WTC11 (cell line): ENCODE measurements at regions not wholly inside any gene's neighbourhood (a gene's known extent, or its start where the extent isn't known, plus 50 kb on each side); places are given as distances from the start of the nearest gene placed in this dataset.
A peak's percentile ranks its signal among the peaks of the same experiment; 100 is the strongest.

ENCODE experiments used
- ATAC-seq: fragments of 200-7000 bp; cut with Tn5 transposase; 2 replicates; pipeline ENCODE4 v1.10.0; 2021; ENCODE audit warnings: mild to moderate bottlenecking, moderate library complexity
- CTCF ChIA-PET: fragments of 300-600 bp; sonication (Branson Sonifier 250); formaldehyde crosslinking; loops from one replicate; lab custom pipeline; 2021; ENCODE audit warnings: antibody characterized with exemption; lab: Charles Lee
- POLR2A ChIA-PET: fragments of 350-600 bp; sonication (Branson Sonifier 250); formaldehyde crosslinking; loops from one replicate; lab custom pipeline; 2021; ENCODE audit warnings: antibody characterized with exemption; lab: Charles Lee
- DNase-seq: peaks from one replicate; pipeline ENCODE4 v3.0.0; 2021; ENCODE audit warnings: low spot score
- H3K27ac Mint-ChIP-seq: 2 replicates; pipeline ENCODE4 v1.8.0; 2021; ENCODE audit warnings: mixed read lengths
- H3K27me3 Mint-ChIP-seq: 2 replicates; pipeline ENCODE4 v1.8.0; 2021; ENCODE audit warnings: low read depth, mild to moderate bottlenecking, moderate library complexity, mixed read lengths
- H3K36me3 Mint-ChIP-seq: 2 replicates; pipeline ENCODE4 v1.8.0; 2021; ENCODE audit warnings: mixed read lengths
- H3K4me1 Mint-ChIP-seq: 2 replicates; pipeline ENCODE4 v1.8.0; 2022; ENCODE audit warnings: mixed read lengths
- H3K4me3 Mint-ChIP-seq: 2 replicates; pipeline ENCODE4 v1.8.0; 2021; ENCODE audit warnings: mild to moderate bottlenecking, moderate library complexity, mixed read lengths
- H3K9me3 Mint-ChIP-seq: 2 replicates; pipeline ENCODE4 v1.8.0; 2021; ENCODE audit warnings: mixed read lengths
- IRF2 ChIP-seq: sonication (generic); formaldehyde crosslinking; IDR thresholded peaks from 2 replicates; pipeline ENCODE4 v1.8.0; 2022; ENCODE audit warnings: low read depth, missing genetic modification reagents, borderline replicate concordance
- NFYB ChIP-seq: sonication (generic); formaldehyde crosslinking; conservative IDR thresholded peaks from 2 replicates; pipeline ENCODE4 v1.8.0; 2022; ENCODE audit warnings: low read depth, missing genetic modification reagents
- RORB ChIP-seq: fragments of 250-450 bp; sonication (Bioruptor Pico); IDR thresholded peaks from 2 replicates; pipeline ENCODE4 v1.9.0; 2021; ENCODE audit warnings: mild to moderate bottlenecking
- TEAD4 ChIP-seq: sonication (generic); formaldehyde crosslinking; IDR thresholded peaks from 2 replicates; pipeline ENCODE4 v1.8.0; 2022; ENCODE audit warnings: mild to moderate bottlenecking, missing genetic modification reagents
- ZNF671 ChIP-seq: fragments of 250-450 bp; sonication (Bioruptor Pico); IDR thresholded peaks from 2 replicates; pipeline ENCODE4 v1.8.0; 2021; ENCODE audit warnings: mild to moderate bottlenecking
- TF ChIP-seq, protein P1 (sequence below): sonication (generic); formaldehyde crosslinking; IDR thresholded peaks from 2 replicates; pipeline ENCODE4 v1.8.0; 2022; ENCODE audit warnings: mild to moderate bottlenecking, missing genetic modification reagents
- TF ChIP-seq, protein P2 (sequence below): sonication (generic); formaldehyde crosslinking; IDR thresholded peaks from 2 replicates; pipeline ENCODE4 v1.8.1; 2023; ENCODE audit warnings: mild to moderate bottlenecking, missing genetic modification reagents, borderline replicate concordance
- TF ChIP-seq, protein P3 (sequence below): sonication (generic); formaldehyde crosslinking; IDR thresholded peaks from 2 replicates; pipeline ENCODE4 v1.8.1; 2022; ENCODE audit warnings: missing genetic modification reagents, borderline replicate concordance
- TF ChIP-seq, protein P4 (sequence below): sonication (generic); formaldehyde crosslinking; IDR thresholded peaks from 2 replicates; pipeline ENCODE4 v1.8.0; 2023; ENCODE audit warnings: missing genetic modification reagents, mild to moderate bottlenecking, borderline replicate concordance
- TF ChIP-seq, protein P5 (sequence below): sonication (generic); formaldehyde crosslinking; IDR thresholded peaks from 2 replicates; pipeline ENCODE4 v1.8.0; 2023; ENCODE audit warnings: mild to moderate bottlenecking, missing genetic modification reagents
- TF ChIP-seq, protein P6 (sequence below): sonication (generic); formaldehyde crosslinking; IDR thresholded peaks from 2 replicates; pipeline ENCODE4 v1.8.1; 2023; ENCODE audit warnings: mild to moderate bottlenecking, missing genetic modification reagents
- TF ChIP-seq, protein P7 (sequence below): fragments of 250-450 bp; sonication (Bioruptor Pico); conservative IDR thresholded peaks from 2 replicates; pipeline ENCODE4 v1.9.0; 2021; ENCODE audit warnings: mild to moderate bottlenecking

DNA sequence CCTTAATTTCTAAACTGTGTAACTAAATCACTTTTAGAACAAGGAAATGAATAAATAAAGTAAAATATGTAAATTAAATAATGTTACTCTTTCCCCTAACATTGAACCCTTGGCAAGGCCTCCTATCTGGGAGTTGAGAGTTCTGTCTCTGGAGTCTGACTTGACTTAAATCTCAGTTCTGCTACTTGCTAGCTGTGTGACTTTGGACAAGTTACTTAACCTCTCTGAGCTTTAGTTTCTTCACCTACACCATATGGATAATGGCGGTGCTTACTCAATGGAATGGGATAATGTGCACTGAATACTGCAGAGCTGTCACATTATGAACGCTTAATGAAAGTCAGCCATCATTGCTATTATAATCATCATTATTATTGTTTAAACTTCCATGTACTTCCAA, 92.1 kb upstream of the SOD3 start:
- no peak for DNase-seq
- POLR2A ChIA-PET, result no interaction called here
- peaks cover 4% of the 10 kb centered on the region; the same call in 1 of the 2 replicates for H3K27me3 Mint-ChIP-seq
- TF ChIP-seq NFYB (CRISPR knock-in tag), result no peak
- TF ChIP-seq, protein P1, sequence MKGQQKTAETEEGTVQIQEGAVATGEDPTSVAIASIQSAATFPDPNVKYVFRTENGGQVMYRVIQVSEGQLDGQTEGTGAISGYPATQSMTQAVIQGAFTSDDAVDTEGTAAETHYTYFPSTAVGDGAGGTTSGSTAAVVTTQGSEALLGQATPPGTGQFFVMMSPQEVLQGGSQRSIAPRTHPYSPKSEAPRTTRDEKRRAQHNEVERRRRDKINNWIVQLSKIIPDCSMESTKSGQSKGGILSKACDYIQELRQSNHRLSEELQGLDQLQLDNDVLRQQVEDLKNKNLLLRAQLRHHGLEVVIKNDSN, result no peak
- TF ChIP-seq, protein P2, sequence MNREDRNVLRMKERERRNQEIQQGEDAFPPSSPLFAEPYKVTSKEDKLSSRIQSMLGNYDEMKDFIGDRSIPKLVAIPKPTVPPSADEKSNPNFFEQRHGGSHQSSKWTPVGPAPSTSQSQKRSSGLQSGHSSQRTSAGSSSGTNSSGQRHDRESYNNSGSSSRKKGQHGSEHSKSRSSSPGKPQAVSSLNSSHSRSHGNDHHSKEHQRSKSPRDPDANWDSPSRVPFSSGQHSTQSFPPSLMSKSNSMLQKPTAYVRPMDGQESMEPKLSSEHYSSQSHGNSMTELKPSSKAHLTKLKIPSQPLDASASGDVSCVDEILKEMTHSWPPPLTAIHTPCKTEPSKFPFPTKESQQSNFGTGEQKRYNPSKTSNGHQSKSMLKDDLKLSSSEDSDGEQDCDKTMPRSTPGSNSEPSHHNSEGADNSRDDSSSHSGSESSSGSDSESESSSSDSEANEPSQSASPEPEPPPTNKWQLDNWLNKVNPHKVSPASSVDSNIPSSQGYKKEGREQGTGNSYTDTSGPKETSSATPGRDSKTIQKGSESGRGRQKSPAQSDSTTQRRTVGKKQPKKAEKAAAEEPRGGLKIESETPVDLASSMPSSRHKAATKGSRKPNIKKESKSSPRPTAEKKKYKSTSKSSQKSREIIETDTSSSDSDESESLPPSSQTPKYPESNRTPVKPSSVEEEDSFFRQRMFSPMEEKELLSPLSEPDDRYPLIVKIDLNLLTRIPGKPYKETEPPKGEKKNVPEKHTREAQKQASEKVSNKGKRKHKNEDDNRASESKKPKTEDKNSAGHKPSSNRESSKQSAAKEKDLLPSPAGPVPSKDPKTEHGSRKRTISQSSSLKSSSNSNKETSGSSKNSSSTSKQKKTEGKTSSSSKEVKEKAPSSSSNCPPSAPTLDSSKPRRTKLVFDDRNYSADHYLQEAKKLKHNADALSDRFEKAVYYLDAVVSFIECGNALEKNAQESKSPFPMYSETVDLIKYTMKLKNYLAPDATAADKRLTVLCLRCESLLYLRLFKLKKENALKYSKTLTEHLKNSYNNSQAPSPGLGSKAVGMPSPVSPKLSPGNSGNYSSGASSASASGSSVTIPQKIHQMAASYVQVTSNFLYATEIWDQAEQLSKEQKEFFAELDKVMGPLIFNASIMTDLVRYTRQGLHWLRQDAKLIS (CRISPR knock-in tag), result no peak
- TF ChIP-seq, all 79 proteins: peak for 0
- H3K9me3 Mint-ChIP-seq, result peaks cover 11% of the 10 kb centered on the region
- H3K27ac Mint-ChIP-seq, result no peak overlapping the region
- no peak for ATAC-seq
- H3K36me3 Mint-ChIP-seq, result no peaks in the 10 kb centered on the region
- CTCF ChIA-PET, result no interaction called here
- no peak overlapping the region for H3K4me3 Mint-ChIP-seq
- peaks cover 9% of the 10 kb centered on the region for H3K4me1 Mint-ChIP-seq

DNA sequence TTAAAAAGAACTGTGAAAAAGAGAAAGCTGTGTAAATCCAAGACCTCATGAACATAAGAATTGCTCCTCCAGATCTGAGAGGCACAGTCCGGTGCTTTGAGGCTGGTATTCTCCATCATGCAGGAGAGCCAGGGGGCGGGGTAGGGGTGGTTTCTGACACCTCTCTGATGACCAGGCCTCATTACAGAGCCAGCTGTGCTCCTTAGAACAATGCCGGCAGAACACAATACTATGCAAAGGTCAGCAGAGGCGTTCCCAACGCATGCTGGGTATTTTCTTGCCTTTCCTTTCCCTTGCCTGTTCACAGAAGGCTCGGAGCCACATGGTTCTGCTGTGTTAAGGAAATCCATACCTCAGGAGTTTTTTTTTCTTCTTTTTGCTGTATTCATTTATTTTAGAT, 91.2 kb upstream of the SOD3 start:
- ATAC-seq, result peak; percentile 92
- ChIA-PET POLR2A (no interaction called here), CTCF (interaction anchor here (1.2 to 1.6 kb wide), 2 partner anchors 17 to 32 kb away, joined by 4 read pairs; no protein-coding TSS in a partner anchor)
- peak; percentile 38 for DNase-seq
- no peaks in the 10 kb centered on the region for H3K36me3 Mint-ChIP-seq
- peaks cover 4% of the 10 kb centered on the region; the same call in 1 of the 2 replicates for H3K27me3 Mint-ChIP-seq
- H3K4me3 Mint-ChIP-seq, result no peak overlapping the region
- TF ChIP-seq, protein P3, sequence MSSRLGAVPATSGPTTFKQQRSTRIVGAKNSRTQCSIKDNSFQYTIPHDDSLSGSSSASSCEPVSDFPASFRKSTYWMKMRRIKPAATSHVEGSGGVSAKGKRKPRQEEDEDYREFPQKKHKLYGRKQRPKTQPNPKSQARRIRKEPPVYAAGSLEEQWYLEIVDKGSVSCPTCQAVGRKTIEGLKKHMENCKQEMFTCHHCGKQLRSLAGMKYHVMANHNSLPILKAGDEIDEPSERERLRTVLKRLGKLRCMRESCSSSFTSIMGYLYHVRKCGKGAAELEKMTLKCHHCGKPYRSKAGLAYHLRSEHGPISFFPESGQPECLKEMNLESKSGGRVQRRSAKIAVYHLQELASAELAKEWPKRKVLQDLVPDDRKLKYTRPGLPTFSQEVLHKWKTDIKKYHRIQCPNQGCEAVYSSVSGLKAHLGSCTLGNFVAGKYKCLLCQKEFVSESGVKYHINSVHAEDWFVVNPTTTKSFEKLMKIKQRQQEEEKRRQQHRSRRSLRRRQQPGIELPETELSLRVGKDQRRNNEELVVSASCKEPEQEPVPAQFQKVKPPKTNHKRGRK (CRISPR knock-in tag), result no peak
- TF ChIP-seq TEAD4 (CRISPR knock-in tag) (no peak), RORB (no peak)
- TF ChIP-seq, protein P4, sequence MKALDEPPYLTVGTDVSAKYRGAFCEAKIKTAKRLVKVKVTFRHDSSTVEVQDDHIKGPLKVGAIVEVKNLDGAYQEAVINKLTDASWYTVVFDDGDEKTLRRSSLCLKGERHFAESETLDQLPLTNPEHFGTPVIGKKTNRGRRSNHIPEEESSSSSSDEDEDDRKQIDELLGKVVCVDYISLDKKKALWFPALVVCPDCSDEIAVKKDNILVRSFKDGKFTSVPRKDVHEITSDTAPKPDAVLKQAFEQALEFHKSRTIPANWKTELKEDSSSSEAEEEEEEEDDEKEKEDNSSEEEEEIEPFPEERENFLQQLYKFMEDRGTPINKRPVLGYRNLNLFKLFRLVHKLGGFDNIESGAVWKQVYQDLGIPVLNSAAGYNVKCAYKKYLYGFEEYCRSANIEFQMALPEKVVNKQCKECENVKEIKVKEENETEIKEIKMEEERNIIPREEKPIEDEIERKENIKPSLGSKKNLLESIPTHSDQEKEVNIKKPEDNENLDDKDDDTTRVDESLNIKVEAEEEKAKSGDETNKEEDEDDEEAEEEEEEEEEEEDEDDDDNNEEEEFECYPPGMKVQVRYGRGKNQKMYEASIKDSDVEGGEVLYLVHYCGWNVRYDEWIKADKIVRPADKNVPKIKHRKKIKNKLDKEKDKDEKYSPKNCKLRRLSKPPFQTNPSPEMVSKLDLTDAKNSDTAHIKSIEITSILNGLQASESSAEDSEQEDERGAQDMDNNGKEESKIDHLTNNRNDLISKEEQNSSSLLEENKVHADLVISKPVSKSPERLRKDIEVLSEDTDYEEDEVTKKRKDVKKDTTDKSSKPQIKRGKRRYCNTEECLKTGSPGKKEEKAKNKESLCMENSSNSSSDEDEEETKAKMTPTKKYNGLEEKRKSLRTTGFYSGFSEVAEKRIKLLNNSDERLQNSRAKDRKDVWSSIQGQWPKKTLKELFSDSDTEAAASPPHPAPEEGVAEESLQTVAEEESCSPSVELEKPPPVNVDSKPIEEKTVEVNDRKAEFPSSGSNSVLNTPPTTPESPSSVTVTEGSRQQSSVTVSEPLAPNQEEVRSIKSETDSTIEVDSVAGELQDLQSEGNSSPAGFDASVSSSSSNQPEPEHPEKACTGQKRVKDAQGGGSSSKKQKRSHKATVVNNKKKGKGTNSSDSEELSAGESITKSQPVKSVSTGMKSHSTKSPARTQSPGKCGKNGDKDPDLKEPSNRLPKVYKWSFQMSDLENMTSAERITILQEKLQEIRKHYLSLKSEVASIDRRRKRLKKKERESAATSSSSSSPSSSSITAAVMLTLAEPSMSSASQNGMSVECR (CRISPR knock-in tag), result no peak
- no peak overlapping the region for H3K27ac Mint-ChIP-seq
- H3K9me3 Mint-ChIP-seq, result peaks cover 18% of the 10 kb centered on the region
- H3K4me1 Mint-ChIP-seq, result peaks cover 9% of the 10 kb centered on the region

DNA sequence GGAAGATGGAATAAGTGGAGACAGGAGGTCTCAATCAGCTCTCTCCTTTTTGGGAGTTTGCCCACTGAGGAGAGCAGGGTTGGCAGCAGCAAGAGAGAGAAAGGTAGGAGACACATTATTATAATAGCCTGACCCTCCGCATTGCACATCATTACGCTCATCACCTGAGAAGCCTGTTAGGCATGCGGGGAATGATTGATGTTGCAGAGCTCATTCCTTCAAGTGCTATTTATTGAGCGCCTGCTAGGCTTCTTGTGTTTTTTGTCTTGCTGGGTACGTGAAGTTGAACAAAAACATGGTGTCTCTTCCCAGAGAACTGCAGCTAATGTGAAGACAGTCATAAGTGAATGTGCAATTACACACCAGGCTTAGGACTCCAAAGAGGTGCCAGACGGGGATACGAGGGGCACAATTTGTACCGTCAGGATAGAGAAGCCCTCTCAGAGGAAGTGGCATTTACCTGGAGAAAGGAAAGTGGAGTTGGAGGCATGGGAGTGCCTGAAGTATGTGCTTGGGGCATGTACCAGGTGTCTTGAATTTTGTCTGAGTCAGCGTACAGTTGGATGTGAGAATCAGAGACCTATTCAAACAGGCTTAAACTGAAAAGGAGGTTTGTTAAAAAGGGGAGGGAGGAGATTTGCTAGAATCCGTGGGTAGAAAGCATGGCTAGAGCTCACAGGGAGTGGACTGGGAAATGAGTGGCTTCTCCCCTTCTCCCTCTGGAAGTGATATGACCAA, 90.2 kb upstream of the SOD3 start:
- Mint-ChIP-seq H3K36me3 (no peaks in the 10 kb centered on the region; the same call in 1 of the 2 replicates), H3K4me3 (no peak overlapping the region), H3K4me1 (peaks cover 9% of the 10 kb centered on the region), H3K9me3 (peaks cover 18% of the 10 kb centered on the region), H3K27me3 (peaks cover 4% of the 10 kb centered on the region; the same call in 1 of the 2 replicates), H3K27ac (no peak overlapping the region)
- no peak for ATAC-seq
- ChIA-PET POLR2A (no interaction called here), CTCF (interaction anchor here (1.2 to 1.6 kb wide), 2 partner anchors 18 to 31 kb away, joined by 4 read pairs; no protein-coding TSS in a partner anchor)
- DNase-seq, result no peak
- TF ChIP-seq, protein P5, sequence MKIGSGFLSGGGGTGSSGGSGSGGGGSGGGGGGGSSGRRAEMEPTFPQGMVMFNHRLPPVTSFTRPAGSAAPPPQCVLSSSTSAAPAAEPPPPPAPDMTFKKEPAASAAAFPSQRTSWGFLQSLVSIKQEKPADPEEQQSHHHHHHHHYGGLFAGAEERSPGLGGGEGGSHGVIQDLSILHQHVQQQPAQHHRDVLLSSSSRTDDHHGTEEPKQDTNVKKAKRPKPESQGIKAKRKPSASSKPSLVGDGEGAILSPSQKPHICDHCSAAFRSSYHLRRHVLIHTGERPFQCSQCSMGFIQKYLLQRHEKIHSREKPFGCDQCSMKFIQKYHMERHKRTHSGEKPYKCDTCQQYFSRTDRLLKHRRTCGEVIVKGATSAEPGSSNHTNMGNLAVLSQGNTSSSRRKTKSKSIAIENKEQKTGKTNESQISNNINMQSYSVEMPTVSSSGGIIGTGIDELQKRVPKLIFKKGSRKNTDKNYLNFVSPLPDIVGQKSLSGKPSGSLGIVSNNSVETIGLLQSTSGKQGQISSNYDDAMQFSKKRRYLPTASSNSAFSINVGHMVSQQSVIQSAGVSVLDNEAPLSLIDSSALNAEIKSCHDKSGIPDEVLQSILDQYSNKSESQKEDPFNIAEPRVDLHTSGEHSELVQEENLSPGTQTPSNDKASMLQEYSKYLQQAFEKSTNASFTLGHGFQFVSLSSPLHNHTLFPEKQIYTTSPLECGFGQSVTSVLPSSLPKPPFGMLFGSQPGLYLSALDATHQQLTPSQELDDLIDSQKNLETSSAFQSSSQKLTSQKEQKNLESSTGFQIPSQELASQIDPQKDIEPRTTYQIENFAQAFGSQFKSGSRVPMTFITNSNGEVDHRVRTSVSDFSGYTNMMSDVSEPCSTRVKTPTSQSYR, result no peak
- TF ChIP-seq ZNF671 (CRISPR knock-in tag), result no peak
- TF ChIP-seq, protein P6, sequence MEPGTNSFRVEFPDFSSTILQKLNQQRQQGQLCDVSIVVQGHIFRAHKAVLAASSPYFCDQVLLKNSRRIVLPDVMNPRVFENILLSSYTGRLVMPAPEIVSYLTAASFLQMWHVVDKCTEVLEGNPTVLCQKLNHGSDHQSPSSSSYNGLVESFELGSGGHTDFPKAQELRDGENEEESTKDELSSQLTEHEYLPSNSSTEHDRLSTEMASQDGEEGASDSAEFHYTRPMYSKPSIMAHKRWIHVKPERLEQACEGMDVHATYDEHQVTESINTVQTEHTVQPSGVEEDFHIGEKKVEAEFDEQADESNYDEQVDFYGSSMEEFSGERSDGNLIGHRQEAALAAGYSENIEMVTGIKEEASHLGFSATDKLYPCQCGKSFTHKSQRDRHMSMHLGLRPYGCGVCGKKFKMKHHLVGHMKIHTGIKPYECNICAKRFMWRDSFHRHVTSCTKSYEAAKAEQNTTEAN (CRISPR knock-in tag), result no peak
- no peak for TF ChIP-seq IRF2 (CRISPR knock-in tag)
- TF ChIP-seq, protein P7, sequence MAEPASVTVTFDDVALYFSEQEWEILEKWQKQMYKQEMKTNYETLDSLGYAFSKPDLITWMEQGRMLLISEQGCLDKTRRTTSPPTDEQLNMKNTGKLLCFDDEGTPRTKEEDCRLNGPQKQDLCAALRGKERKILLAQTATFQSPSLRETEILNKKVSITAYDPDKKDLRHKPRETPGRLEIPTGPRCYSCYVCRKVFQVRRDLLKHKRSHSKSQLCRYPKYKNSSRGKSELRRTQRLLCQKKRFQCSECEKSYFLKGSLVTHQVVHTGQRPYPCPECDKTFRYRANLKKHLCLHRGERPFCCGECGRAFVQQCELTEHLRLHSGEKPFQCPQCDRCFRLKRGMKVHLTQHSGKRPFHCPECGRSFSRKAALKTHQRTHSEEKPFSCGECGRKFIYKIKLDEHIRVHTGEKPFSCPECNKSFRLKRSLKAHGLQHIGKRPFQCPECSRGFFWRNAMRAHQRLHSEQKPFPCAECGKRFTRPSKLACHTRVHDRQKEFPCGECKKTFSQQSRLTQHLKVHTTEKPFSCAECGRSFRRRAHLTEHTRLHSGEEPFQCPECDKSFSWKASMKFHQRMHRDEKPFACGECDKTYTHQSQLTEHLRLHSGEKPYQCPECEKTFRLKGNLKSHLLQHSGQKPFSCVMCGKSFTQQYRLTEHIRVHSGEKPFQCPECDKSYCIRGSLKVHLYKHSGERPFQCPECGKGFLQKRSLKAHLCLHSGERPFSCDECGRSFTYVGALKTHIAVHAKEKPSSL (CRISPR knock-in tag), result no peak
